ENCODE measurements at regions not wholly inside any gene's neighbourhood (a gene's known extent, or its start where the extent isn't known, plus 50 kb on each side); places are given as distances from the start of the nearest gene placed in this dataset.
"Not testable (repeated sequence)": the region's sequence is repeated elsewhere in the genome, so short reads cannot be mapped to it uniquely, and the experiment has no call there.

GRCh38 chr6:15143086-15143485 lies 102.8 kb upstream of the JARID2 start:
- DNase-seq = no peak

DNA sequence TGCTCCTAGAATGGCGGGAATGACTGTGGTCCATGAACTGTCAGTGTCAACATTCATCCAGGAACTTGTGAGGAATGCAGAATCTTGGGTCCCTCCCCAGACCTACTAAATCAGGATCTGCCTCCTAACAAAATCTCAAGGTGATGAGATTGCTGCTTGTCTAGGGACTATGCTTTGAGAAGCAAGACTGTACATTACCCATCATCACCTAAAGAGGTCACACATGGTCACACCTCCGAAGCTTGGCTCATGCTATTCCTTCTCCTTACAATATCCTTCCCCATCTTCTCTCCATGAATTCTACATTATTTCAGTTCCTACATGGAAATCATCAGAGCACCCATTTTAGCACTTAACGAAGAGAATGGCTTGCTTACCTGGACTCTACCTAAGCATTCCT lies 102.3 kb upstream of the JARID2 start:
- DNase-seq = no peak

DNA sequence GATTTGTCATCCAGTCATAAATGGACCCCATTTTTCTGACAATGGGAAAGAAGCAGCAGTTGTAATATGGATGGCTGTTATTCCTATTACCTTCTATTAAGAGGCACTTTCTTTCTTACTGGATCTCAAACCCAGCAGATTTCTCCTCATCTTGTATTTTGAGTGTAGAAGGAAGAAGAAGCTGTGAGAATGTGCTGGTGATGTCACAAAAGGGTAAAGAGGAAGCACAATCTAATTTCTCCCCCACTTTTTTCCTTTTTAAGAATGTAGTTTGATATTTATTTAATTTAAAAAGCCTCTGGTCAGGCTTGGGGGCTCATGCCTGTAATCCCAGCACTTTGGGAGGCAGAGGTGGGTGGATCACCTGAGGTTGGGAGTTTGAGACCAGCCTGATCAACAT lies 100.0 kb upstream of the JARID2 start:
- DNase-seq = no peak

DNA sequence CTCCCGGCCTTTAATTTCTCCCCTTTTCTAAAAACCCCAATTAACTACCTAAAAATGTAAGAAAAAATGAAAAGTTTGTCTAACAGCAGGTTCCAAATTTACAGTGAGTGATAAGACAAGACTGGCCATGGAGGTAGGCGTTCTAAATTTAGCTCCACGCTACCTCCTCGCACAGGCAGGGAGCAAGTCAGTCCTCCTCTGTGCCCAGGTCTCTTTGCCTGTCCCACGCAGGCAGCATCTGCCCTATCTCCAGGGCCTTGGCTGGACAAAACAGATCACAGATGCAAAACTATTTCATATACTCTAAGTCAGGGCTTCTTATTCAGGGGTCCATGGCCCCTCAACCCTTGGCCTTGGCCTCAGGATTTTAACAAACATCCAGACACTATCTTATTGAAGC lies 98.0 kb upstream of the JARID2 start:
- no peak for DNase-seq

DNA sequence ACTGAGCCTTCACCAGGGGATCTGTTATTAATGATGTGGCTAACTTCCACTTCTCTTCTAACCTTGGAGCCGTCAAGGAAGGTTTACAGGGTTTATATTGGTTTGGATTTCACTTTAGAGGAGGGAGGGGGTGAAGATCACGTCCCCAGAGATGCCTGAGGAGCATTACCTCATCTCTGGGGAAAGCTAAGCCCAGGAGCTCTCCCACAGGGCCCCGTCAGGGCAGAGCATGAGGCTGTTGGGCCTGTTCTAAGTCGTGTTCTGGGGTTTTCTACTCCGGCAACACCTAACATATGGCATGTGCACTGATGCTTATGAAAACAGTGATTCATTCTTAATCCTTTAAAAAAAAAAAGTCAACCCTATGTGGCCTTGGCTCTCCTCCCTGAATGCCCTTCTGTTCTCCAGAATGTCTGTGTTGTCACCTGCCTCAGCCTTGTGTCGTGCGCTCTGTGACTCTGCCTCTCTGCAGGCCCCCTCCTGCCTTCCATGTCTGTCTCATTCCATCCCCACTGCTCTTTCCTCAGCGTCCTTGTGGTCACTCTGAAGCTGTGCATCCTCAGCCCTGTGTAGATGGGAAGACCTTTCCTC lies 97.4 kb upstream of the JARID2 start:
- DNase-seq = no peak

DNA sequence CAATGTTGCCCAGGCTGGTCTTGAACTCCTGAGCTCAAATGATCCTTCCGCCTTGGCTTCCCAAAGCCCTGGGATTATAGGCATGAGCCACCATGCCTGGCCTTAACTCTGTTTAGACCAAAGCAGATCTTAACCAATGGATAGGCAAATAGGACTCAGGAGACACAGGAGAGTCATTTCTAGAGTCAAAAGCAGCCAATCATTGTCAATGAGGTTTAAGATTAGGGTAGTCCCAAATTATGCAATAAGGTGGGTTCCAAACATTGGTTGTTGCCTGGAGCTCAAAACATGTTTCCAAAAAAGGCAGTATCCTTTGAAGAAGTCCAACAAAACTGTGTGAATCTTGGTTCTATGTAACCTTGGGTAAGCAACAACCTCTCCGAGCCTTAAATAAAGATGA lies 95.7 kb upstream of the JARID2 start:
- DNase-seq = no peak

- DNase-seq = no peak
These were observed 93.2 kb upstream of the JARID2 start for GRCh38 chr6:15152700-15153099.

GRCh38 chr6:15153191-15153590 lies 92.7 kb upstream of the JARID2 start:
- no peak for DNase-seq

GRCh38 chr6:15157479-15157878 lies 88.4 kb upstream of the JARID2 start:
- DNase-seq = no peak

GRCh38 chr6:15158821-15159619 lies 86.8 kb upstream of the JARID2 start:
- no peak for DNase-seq

GRCh38 chr6:15160812-15161211 lies 85.1 kb upstream of the JARID2 start:
- no peak for DNase-seq

GRCh38 chr6:15164855-15165254 lies 81.0 kb upstream of the JARID2 start:
- DNase-seq = not testable (repeated sequence)

- DNase-seq = no peak
These were observed 79.7 kb upstream of the JARID2 start for GRCh38 chr6:15166121-15166520.

DNA sequence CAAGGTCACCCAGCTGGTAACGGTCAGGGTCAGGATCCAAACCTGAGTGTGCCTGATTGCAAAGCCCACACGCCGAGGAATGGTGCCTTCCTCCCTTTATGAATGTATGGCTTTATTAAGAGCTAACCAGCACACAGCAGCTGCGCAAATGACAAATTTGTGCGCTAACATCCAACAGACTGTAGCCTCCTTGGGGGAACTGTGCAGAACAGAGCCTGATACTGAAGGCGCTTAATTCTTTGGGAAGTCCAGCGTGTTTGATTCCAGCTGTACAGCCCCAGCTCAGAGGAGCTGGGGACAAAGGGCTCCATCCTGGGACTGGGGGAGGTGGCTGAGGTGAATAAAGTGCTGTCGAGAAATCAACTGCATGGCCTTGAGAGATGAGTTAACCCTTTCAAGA lies 75.7 kb upstream of the JARID2 start:
- DNase-seq = no peak

GRCh38 chr6:15171026-15171425 lies 74.8 kb upstream of the JARID2 start:
- no peak for DNase-seq

DNA sequence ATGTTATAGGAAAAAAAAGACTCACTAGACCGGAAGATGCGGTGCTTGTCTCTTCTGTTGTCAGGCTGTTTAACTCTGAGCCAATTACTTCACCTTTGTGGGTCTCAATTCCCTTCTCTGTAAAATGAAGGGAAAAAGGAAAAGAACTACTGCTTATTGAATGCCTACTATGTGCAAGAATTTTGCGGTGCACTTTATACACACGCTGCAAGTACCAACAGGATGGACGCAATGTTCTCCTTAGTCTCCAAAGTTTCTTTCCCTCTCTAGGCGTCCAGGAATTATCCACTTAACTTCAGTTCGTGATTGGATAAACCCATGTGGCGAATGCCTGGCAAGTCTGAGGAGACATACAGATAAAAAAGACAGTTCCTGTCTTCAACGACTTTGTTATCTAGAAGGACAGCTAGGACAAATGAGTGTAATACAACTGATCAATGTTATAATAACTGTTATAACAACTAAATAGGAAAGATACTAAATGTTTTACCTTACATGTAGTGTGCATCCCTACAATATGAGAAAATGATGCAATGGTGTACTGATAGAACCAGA lies 69.0 kb upstream of the JARID2 start:
- DNase-seq = no peak

- no peak for DNase-seq
These were observed 61.9 kb upstream of the JARID2 start for GRCh38 chr6:15183979-15184378.

DNA sequence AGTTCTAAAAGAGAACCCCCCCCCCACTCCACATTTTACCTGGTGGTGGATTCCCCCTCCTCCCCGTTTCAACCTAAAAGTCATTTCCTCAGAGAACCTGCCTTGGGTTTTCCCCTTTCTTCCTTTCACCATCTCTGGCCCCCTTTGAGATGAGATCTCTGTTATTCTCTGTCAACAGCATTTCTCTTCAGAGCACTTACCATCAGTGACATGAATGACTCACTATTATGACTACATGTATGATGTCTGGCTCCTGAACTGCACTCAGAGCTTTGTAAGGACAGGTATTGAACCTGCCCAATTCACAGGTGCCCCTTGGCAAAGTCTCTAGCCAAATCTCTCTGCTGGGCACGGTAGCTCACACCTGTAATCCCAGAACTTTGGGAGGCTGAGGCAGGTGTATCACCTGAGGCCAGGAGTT lies 61.4 kb upstream of the JARID2 start:
- no peak for DNase-seq

- DNase-seq = not testable (repeated sequence)
These were observed 60.8 kb upstream of the JARID2 start for GRCh38 chr6:15185111-15185510.

DNA sequence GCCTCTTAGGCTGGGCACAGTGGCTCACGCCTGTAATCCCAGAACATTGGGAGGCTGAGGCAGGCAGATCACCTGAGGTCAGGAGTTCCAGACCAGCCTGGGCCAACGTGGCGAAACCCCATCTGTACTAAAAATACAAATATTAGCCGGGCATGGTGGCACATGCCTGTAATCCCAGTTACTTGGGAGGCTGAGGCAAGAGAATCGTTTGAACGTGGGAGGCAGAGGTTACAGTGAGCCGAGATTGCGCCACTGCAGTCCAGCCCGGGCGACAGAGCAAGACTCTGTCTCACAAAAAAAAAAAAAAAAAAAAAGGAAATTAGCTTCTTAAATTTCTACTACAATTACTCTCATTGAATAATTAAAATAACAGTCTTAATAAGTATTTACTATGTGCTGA lies 52.4 kb upstream of the JARID2 start:
- not testable (repeated sequence) for DNase-seq

DNA sequence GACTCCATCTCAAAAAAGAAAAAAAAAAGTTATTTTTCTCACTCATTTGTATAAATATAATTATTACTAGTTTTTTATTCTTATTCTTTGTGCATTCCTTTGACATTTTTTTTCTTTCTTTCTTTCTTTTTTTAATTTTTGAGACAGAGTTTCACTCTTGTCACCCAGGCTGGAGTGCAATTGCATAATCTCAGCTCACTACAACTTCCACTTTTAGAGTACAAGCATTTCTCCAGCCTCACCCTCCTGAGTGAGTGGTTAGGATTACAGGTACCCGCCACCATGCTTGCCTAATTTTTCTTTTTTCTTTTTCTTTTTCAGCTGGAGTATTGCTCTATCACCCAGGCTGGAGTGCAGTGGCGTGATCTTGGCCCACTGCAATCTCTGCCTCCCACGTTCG lies 51.4 kb upstream of the JARID2 start:
- no peak for DNase-seq

All from SIG-M5 (cell line).